Sigmoid colon (tissue), 4 donors: ENCODE measurements at regions not wholly inside any gene's neighbourhood (a gene's known extent, or its start where the extent isn't known, plus 50 kb on each side); places are given as distances from the start of the nearest gene placed in this dataset.

Experiments
- CTCF ChIP-seq, 4 experiments: fragments of 450-650 bp in 3 of 4; fragments of 200-600 bp in 1 of 4; IDR thresholded peaks; one replicate each; pipeline ENCODE4 v1.5.1; 2016 to 2019; ENCODE audit warnings: antibody characterized with exemption in 4 of 4, mild to moderate bottlenecking in 3 of 4, moderate library complexity in 2 of 4
- POLR2A ChIP-seq, 2 donors: fragments of 450-650 bp; IDR thresholded peaks; one replicate each; pipeline ENCODE4 v1.6.1; 2016; ENCODE audit warnings: antibody characterized with exemption in 2 of 2, mild to moderate bottlenecking in 2 of 2, moderate library complexity in 2 of 2
- POLR2AphosphoS5 ChIP-seq, 4 donors: sonication (generic); formaldehyde crosslinking; IDR thresholded peaks; one replicate each; pipeline ENCODE4 v1.6.1; 2017; ENCODE audit warnings: antibody characterized with exemption in 4 of 4

DNA sequence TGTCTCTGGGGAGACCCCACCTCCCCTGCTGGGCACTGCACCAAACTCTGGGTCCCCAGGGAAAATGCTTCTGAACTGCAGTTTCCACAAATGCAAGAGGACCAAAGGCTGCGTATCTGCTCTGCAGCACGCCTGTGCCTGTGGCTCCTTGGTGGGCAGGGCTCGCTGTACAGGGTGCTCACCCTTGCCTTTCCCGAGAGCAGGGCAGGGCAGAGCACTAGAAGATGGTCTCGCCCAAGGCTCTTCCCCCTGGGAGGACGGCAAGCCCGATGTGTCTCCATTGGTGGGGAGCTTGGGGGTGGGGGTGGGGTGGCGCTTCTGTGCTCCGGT is 175.3 kb upstream of the RTL1 start:
- TF ChIP-seq CTCF (IDR thresholded peaks at IDR 0.05), result no peak
- TF ChIP-seq POLR2AphosphoS5 (IDR thresholded peaks at IDR 0.05), result no peak
- TF ChIP-seq POLR2A (IDR thresholded peaks at IDR 0.05), result no peak
